HepG2 (cell line): ENCODE measurements at regions not wholly inside any gene's neighbourhood (a gene's known extent, or its start where the extent isn't known, plus 50 kb on each side); places are given as distances from the start of the nearest gene placed in this dataset.

ENCODE experiments used
- ATAC-seq: fragments of 200-7000 bp; cut with Tn5 transposase; 3 replicates; pipeline ENCODE4 v1.9.1; 2020; ENCODE audit warnings: mild to moderate bottlenecking, moderate library complexity
- BruUV-seq: library from RNA; stranded (reverse); fragments of 400-500 nt; replicated peaks from 2 replicates; lab custom pipeline; 2021; lab: Mats Ljungman, UMichigan
- CTCF ChIA-PET: fragments of 300-600 bp; formaldehyde crosslinking; extraction: SDS; loops from one replicate; lab custom pipeline; 2021; ENCODE audit warnings: low total read pairs, inconsistent platforms, low intra/inter-chr PET ratio; lab: Yijun Ruan, JAX
- POLR2A ChIA-PET: fragments of 350-600 bp; sonication (Branson Sonifier 250); formaldehyde crosslinking; loops from one replicate; lab custom pipeline; 2020; ENCODE audit warnings: antibody characterized with exemption, inconsistent platforms; lab: Yijun Ruan, JAX
- DNase-seq: peaks from one replicate; pipeline ENCODE4 v3.0.0-alpha.2; 2015; ENCODE audit warnings: low spot score
- FAIRE-seq: peaks from 3 replicates; lab custom pipeline; 2011; peaks lifted over from hg19 to GRCh38; lab: Jason Lieb, UNC
- H2AFZ ChIP-seq: one replicate; pipeline ENCODE4 v1.6.1; 2011; ENCODE audit warnings: low read length, inconsistent platforms
- H3K27ac ChIP-seq: fragments of 300-600 bp; 3 replicates; pipeline ENCODE4 v1.8.0; 2011; ENCODE audit warnings: mixed run types, mild to moderate bottlenecking, mixed read lengths, low read length, inconsistent platforms; ENCODE audit not compliant: insufficient read depth; ENCODE audit errors: extremely low read length
- H3K27me3 ChIP-seq, 2 experiments: fragments of 200-600 bp in 1 of 2; 2 replicates in 1 of 2; 3 replicates in 1 of 2; pipeline versions ENCODE4 v1.6.0 to v1.8.0; 2011; ENCODE audit warnings: low read length in 2 of 2, mild to moderate bottlenecking in 2 of 2, moderate library complexity in 2 of 2, inconsistent platforms in 1 of 2; ENCODE audit not compliant: insufficient read depth in 2 of 2, control insufficient read depth in 1 of 2
- H3K36me3 ChIP-seq, 2 experiments: fragments of 200-600 bp in 1 of 2; replicated peaks in 1 of 2; 2 replicates in 1 of 2; 3 replicates in 1 of 2; pipeline versions ENCODE4 v1.5.1 to v1.8.0; 2011; ENCODE audit warnings: low read length in 2 of 2, inconsistent platforms in 1 of 2; ENCODE audit not compliant: insufficient read depth in 2 of 2, control insufficient read depth in 1 of 2
- H3K4me1 ChIP-seq: 2 replicates; pipeline ENCODE4 v1.5.1; 2012; ENCODE audit warnings: low read length, inconsistent platforms; ENCODE audit not compliant: insufficient read depth
- H3K4me2 ChIP-seq: 2 replicates; pipeline ENCODE4 v1.6.0; 2011; ENCODE audit warnings: low read depth, low read length, inconsistent platforms
- H3K4me3 ChIP-seq, 3 experiments: fragments of 200-600 bp in 1 of 3; sonication (generic), shearing (Covaris generic) in 1 of 3; replicated peaks in 1 of 3; 2 replicates each; pipeline ENCODE4 v1.5.1; 2011 to 2016; ENCODE audit warnings: low read length in 3 of 3, inconsistent platforms in 2 of 3, low read depth in 2 of 3, mild to moderate bottlenecking in 2 of 3, control low read depth in 1 of 3, mixed read lengths in 1 of 3; ENCODE audit not compliant: insufficient read depth in 1 of 3
- H3K79me2 ChIP-seq: one replicate; pipeline ENCODE4 v1.6.1; 2011; ENCODE audit warnings: low read length, inconsistent platforms; ENCODE audit not compliant: insufficient read depth
- H3K9ac ChIP-seq: 2 replicates; pipeline ENCODE4 v1.6.0; 2011; ENCODE audit warnings: mild to moderate bottlenecking, low read depth, low read length, inconsistent platforms; ENCODE audit not compliant: insufficient read depth
- H3K9me3 ChIP-seq: 2 replicates; pipeline ENCODE4 v1.5.1; 2012; ENCODE audit warnings: mild to moderate bottlenecking, low read length
- H4K20me1 ChIP-seq: 2 replicates; pipeline ENCODE4 v1.6.0; 2011; ENCODE audit warnings: inconsistent platforms, mild to moderate bottlenecking, low read length, moderate library complexity; ENCODE audit not compliant: insufficient read depth
- GATAD2A ChIP-seq: IDR thresholded peaks from 2 replicates; pipeline ENCODE4 v1.6.1; 2016
- MAZ ChIP-seq, 2 experiments: sonication (generic) in 1 of 2; formaldehyde crosslinking in 1 of 2; IDR thresholded peaks; 2 replicates each; pipeline versions ENCODE4 v1.5.0 to v1.6.1; 2012 to 2020; ENCODE audit warnings: low read depth in 2 of 2, mild to moderate bottlenecking in 2 of 2, borderline replicate concordance in 1 of 2, improper control_type of control experiment in 1 of 2, low read length in 1 of 2, missing genetic modification reagents in 1 of 2, moderate library complexity in 1 of 2
- REXO4 ChIP-seq: sonication (generic); formaldehyde crosslinking; IDR thresholded peaks from 2 replicates; pipeline ENCODE4 v1.8.0; 2022; ENCODE audit warnings: missing genetic modification reagents, mild to moderate bottlenecking, borderline replicate concordance
- SIX4 ChIP-seq: sonication (generic); formaldehyde crosslinking; IDR thresholded peaks from 2 replicates; pipeline ENCODE4 v1.4.0; 2020; ENCODE audit warnings: missing genetic modification reagents
- SOX13 ChIP-seq, 3 experiments: fragments of 450-650 bp in 1 of 3; sonication (generic) in 1 of 3; formaldehyde crosslinking in 1 of 3; IDR thresholded peaks in 2 of 3; conservative IDR thresholded peaks in 1 of 3; 2 replicates each; pipeline versions ENCODE4 v1.5.0 to v1.6.1; 2016 to 2020; ENCODE audit warnings: antibody characterized with exemption in 1 of 3, mild to moderate bottlenecking in 1 of 3, missing compliant biosample characterization in 1 of 3, missing genetic modification reagents in 1 of 3, moderate library complexity in 1 of 3
- SP5 ChIP-seq: IDR thresholded peaks from 2 replicates; pipeline ENCODE4 v1.6.1; 2016; ENCODE audit warnings: low read depth, borderline replicate concordance
- TBX3 ChIP-seq: fragments of 450-650 bp; IDR thresholded peaks from 2 replicates; pipeline ENCODE4 v1.6.1; 2017; ENCODE audit warnings: antibody characterized with exemption, mild to moderate bottlenecking, inconsistent platforms, borderline replicate concordance
- WIZ ChIP-seq: sonication (generic); formaldehyde crosslinking; IDR thresholded peaks from 2 replicates; pipeline ENCODE4 v1.5.1; 2020; ENCODE audit warnings: mild to moderate bottlenecking, missing genetic modification reagents
- ZNF878 ChIP-seq: sonication (generic); formaldehyde crosslinking; IDR thresholded peaks from 2 replicates; pipeline ENCODE4 v1.8.1; 2023; ENCODE audit warnings: mild to moderate bottlenecking, missing genetic modification reagents, moderate library complexity
- WGBS: methylation state at CpG from one replicate; pipeline ENCODE4 v1.1.6; 2017; ENCODE audit warnings: low lambda C conversion rate; 5-methylcytosine and 5-hydroxymethylcytosine counted together
- in situ Hi-C: cut with HindIII; loops from 2 replicates; pipeline ENCODE4 v1.10.0; 2017; ENCODE audit warnings: low pct_unique_long_range_greater_than_20kb; ENCODE audit not compliant: extremely low pct_ligation_motif_present
- intact Hi-C: fragments of 100-400 bp; cut with micrococcal nuclease; formaldehyde crosslinking; loops from one replicate; pipeline ENCODE4 v1.10.0; 2022; ENCODE audit not compliant: unreplicated experiment
- TF ChIP-seq, protein P1 (sequence below): sonication (generic); formaldehyde crosslinking; IDR thresholded peaks from 2 replicates; pipeline ENCODE4 v1.5.0; 2020; ENCODE audit warnings: missing genetic modification reagents
- TF ChIP-seq, protein P2 (sequence below): sonication (generic); formaldehyde crosslinking; IDR thresholded peaks from 2 replicates; pipeline ENCODE4 v1.5.1; 2020; ENCODE audit warnings: mild to moderate bottlenecking, missing genetic modification reagents, borderline replicate concordance
- TF ChIP-seq, protein P3 (sequence below): sonication (generic); formaldehyde crosslinking; IDR thresholded peaks from 2 replicates; pipeline ENCODE4 v1.5.1; 2020; ENCODE audit warnings: missing genetic modification reagents, mild to moderate bottlenecking, borderline replicate concordance

DNA sequence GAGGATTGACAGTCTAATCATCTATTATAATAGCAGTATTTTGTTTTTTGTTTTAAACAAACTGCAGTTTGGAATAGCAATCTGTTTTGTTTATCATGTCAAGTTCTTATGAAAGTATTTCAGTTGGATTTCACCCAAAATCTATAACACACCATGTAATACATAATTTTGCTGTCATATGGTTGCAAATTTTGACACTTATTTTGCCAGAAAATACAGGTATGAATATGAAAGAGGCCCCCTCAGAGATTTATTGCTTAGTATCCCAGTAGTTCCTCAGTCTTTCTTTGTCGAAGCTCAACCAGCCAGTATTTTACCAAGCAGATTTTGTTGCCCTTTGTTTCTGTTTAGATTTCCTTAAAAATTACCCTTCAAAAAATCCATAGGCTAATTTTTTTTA is 317.5 kb upstream of the CXADR start:
- intact Hi-C loops: no loop called here
- Histone ChIP-seq H3K4me3 (no peak overlapping the region), H3K4me2 (no peak overlapping the region), H3K27ac (no peak overlapping the region), H3K27me3 (no peaks in the 10 kb centered on the region), H3K4me1 (no peaks in the 10 kb centered on the region), H3K9me3 (peaks cover 7% of the 10 kb centered on the region; the same call in 1 of the 2 replicates), H4K20me1 (no peaks in the 10 kb centered on the region), H3K36me3 (no peaks in the 10 kb centered on the region), H3K79me2 (no peaks in the 10 kb centered on the region), H3K9ac (no peak overlapping the region), H2AFZ (no peak overlapping the region)
- CTCF ChIA-PET: no interaction called here
- no peak for DNase-seq
- no peak for FAIRE-seq
- POLR2A ChIA-PET: no interaction called here
- 35% methylated on average over 1 of the region's 1 CpG for WGBS
- in situ Hi-C loops: no loop called here
- ATAC-seq: no peak
- no peak for TF ChIP-seq SOX13 (IDR thresholded peaks at IDR 0.05)
- TF ChIP-seq SOX13 (CRISPR knock-in tag; conservative IDR thresholded peaks at IDR 0.05 in 1 of 2, IDR thresholded peaks at IDR 0.05 in 1 of 2): no peak
- no peak for TF ChIP-seq TBX3
- TF ChIP-seq, protein P1, sequence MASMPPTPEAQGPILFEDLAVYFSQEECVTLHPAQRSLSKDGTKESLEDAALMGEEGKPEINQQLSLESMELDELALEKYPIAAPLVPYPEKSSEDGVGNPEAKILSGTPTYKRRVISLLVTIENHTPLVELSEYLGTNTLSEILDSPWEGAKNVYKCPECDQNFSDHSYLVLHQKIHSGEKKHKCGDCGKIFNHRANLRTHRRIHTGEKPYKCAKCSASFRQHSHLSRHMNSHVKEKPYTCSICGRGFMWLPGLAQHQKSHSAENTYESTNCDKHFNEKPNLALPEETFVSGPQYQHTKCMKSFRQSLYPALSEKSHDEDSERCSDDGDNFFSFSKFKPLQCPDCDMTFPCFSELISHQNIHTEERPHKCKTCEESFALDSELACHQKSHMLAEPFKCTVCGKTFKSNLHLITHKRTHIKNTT (CRISPR knock-in tag): no peak
- TF ChIP-seq ZNF878 (CRISPR knock-in tag): no peak
- TF ChIP-seq REXO4: no peak
- TF ChIP-seq GATAD2A: no peak
- TF ChIP-seq, protein P2, sequence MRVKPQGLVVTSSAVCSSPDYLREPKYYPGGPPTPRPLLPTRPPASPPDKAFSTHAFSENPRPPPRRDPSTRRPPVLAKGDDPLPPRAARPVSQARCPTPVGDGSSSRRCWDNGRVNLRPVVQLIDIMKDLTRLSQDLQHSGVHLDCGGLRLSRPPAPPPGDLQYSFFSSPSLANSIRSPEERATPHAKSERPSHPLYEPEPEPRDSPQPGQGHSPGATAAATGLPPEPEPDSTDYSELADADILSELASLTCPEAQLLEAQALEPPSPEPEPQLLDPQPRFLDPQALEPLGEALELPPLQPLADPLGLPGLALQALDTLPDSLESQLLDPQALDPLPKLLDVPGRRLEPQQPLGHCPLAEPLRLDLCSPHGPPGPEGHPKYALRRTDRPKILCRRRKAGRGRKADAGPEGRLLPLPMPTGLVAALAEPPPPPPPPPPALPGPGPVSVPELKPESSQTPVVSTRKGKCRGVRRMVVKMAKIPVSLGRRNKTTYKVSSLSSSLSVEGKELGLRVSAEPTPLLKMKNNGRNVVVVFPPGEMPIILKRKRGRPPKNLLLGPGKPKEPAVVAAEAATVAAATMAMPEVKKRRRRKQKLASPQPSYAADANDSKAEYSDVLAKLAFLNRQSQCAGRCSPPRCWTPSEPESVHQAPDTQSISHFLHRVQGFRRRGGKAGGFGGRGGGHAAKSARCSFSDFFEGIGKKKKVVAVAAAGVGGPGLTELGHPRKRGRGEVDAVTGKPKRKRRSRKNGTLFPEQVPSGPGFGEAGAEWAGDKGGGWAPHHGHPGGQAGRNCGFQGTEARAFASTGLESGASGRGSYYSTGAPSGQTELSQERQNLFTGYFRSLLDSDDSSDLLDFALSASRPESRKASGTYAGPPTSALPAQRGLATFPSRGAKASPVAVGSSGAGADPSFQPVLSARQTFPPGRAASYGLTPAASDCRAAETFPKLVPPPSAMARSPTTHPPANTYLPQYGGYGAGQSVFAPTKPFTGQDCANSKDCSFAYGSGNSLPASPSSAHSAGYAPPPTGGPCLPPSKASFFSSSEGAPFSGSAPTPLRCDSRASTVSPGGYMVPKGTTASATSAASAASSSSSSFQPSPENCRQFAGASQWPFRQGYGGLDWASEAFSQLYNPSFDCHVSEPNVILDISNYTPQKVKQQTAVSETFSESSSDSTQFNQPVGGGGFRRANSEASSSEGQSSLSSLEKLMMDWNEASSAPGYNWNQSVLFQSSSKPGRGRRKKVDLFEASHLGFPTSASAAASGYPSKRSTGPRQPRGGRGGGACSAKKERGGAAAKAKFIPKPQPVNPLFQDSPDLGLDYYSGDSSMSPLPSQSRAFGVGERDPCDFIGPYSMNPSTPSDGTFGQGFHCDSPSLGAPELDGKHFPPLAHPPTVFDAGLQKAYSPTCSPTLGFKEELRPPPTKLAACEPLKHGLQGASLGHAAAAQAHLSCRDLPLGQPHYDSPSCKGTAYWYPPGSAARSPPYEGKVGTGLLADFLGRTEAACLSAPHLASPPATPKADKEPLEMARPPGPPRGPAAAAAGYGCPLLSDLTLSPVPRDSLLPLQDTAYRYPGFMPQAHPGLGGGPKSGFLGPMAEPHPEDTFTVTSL (CRISPR knock-in tag): no peak
- no peak for TF ChIP-seq WIZ
- TF ChIP-seq SP5 (CRISPR knock-in tag): no peak
- no peak for TF ChIP-seq MAZ (IDR thresholded peaks at IDR 0.05; ENCODE audit: borderline replicate concordance, low read depth, low read length)
- TF ChIP-seq MAZ (CRISPR knock-in tag; IDR thresholded peaks at IDR 0.05; ENCODE audit: low read depth): no peak
- no peak for TF ChIP-seq SIX4
- TF ChIP-seq, protein P3, sequence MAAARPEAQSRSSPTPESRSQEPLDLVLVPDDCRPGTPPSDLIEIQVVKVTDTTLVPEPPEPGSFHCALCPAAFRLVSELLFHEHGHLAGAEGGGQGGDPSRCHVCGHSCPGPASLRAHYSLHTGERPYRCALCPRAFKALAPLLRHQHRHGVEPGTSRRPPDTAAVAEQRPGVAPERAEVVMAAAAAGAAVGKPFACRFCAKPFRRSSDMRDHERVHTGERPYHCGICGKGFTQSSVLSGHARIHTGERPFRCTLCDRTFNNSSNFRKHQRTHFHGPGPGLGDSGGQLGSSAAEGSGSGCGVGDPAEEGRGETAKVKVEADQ (CRISPR knock-in tag): no peak
- no TSS peak for BruUV-seq
